ENCODE measurements at regions not wholly inside any gene's neighbourhood (a gene's known extent, or its start where the extent isn't known, plus 50 kb on each side); places are given as distances from the start of the nearest gene placed in this dataset.
"Not testable (repeated sequence)": the region's sequence is repeated elsewhere in the genome, so short reads cannot be mapped to it uniquely, and the experiment has no call there.

GRCh38 chr16:51535591-51535990, 384.5 kb upstream of the SALL1 start:
- Histone ChIP-seq H3K4me3 (ENCODE audit: extremely low read depth, insufficient read depth, low read length, poor library complexity, severe bottlenecking) (no peak overlapping the region), H3K4me1 (ENCODE audit: control insufficient read depth, insufficient read depth, low read length, poor library complexity, severe bottlenecking) (peaks cover 32% of the 10 kb centered on the region), H3K9me3 (ENCODE audit: control insufficient read depth, low read length) (no peaks in the 10 kb centered on the region), H3K27ac (ENCODE audit: low read depth, low read length, severe bottlenecking) (no peak overlapping the region), H3K36me3 (ENCODE audit: control insufficient read depth, insufficient read depth, low read length) (no peaks in the 10 kb centered on the region)
- 79 to 94% methylated on average over 4 to 9 of the region's 11 CpGs for WGBS, 2 experiments (ENCODE audit: insufficient coverage in 2 of 2)

DNA sequence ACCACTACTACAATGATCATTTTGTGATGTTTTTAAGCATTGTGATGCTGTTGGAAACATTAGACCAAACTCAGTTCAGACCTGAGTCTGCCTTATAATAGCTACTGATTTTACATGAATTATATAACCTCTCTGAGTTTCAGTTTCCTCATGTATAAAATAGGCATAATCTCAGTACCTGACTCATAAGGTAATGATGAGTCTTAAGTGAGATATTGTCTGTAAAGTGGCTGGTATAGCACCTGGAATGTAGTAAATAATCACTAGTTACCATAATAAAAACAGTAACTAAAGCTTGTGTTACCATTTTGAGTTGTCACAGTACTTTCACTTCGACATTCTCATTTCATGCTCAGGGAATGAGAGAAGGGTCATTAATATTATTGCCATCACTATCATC, 381.5 kb upstream of the SALL1 start:
- no peaks in the 10 kb centered on the region for H3K9me3 ChIP-seq (ENCODE audit: control insufficient read depth, low read length)
- peaks cover 10% of the 10 kb centered on the region for H3K4me1 ChIP-seq (ENCODE audit: control insufficient read depth, insufficient read depth, low read length, poor library complexity, severe bottlenecking)
- H3K4me3 ChIP-seq (ENCODE audit: extremely low read depth, insufficient read depth, low read length, poor library complexity, severe bottlenecking): no peak overlapping the region
- WGBS, 2 experiments (ENCODE audit: insufficient coverage in 2 of 2): no CpG with 5 or more reads among the region's 1 CpG
- H3K36me3 ChIP-seq (ENCODE audit: control insufficient read depth, insufficient read depth, low read length): no peaks in the 10 kb centered on the region
- no peak overlapping the region for H3K27ac ChIP-seq (ENCODE audit: low read depth, low read length, severe bottlenecking)

DNA sequence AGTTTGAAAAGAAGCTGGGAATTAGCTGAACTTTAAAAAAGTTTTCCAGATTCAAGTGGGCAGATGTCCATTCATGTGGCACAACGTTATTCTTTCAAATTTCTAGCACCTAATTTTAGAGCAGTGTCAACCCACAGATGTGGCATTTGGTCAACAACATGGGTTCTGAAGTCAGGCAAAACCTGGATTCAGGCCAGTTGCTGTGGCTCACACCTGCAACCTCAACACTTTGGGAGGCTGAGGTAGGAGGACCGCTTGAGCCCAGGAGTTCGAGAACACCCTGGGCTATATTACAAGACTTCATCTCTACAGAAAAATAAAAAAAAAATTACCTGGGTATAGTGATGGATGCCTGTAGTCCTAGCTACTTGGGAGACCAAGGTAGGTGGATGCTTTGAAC, 380.2 kb upstream of the SALL1 start:
- no peak overlapping the region for H3K4me3 ChIP-seq (ENCODE audit: extremely low read depth, insufficient read depth, low read length, poor library complexity, severe bottlenecking)
- H3K36me3 ChIP-seq (ENCODE audit: control insufficient read depth, insufficient read depth, low read length): no peaks in the 10 kb centered on the region
- WGBS, 2 experiments (ENCODE audit: insufficient coverage in 2 of 2): 86 to 89% methylated on average over 1 to 3 of the region's 3 CpGs
- H3K27ac ChIP-seq (ENCODE audit: low read depth, low read length, severe bottlenecking): no peak overlapping the region
- no peaks in the 10 kb centered on the region for H3K9me3 ChIP-seq (ENCODE audit: control insufficient read depth, low read length)
- peaks cover 7% of the 10 kb centered on the region for H3K4me1 ChIP-seq (ENCODE audit: control insufficient read depth, insufficient read depth, low read length, poor library complexity, severe bottlenecking)

DNA sequence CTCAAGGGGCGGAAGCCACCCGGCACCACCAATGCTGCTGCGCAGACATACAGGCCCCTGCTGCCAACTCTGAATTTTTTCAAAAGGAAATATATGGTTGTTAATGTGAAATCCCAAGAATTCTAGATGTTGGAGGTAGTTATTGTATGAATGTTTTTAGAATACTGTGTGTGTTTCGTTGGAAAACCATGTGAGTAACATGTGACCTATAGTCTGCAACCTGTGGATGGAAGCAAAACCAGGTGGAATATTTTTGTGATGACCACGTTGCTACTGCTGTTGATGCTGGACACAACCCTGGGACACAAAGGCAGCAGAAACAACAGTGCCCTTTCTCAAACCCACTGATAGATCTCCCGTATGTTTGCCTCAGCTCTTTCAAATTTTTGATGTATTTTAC, 376.3 kb upstream of the SALL1 start:
- Histone ChIP-seq H3K27ac (ENCODE audit: low read depth, low read length, severe bottlenecking) (no peak overlapping the region), H3K4me1 (ENCODE audit: control insufficient read depth, insufficient read depth, low read length, poor library complexity, severe bottlenecking) (no peaks in the 10 kb centered on the region), H3K9me3 (ENCODE audit: control insufficient read depth, low read length) (no peaks in the 10 kb centered on the region), H3K36me3 (ENCODE audit: control insufficient read depth, insufficient read depth, low read length) (no peaks in the 10 kb centered on the region), H3K4me3 (ENCODE audit: extremely low read depth, insufficient read depth, low read length, poor library complexity, severe bottlenecking) (no peak overlapping the region)
- WGBS, 2 experiments (ENCODE audit: insufficient coverage in 2 of 2): 95 to 99% methylated on average over 4 to 5 of the region's 6 CpGs

DNA sequence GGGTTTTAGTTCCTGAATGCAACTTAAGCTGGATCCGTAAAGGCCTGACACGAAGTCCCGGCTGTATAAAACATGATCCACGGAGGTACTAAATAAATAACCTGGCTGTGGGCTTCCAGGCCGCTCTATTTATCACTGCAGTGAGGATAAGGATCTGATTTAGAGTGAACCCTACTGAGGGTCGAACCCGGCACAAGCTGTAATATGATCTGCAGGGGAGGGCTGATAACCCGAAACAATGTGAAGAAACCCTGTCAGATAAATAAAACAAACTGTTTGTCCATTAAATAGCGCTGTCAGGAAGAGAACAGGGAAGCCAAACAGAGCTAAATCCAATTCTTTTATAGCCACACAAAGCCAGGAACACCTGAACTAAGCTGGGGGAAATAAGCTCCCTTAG, 375.6 kb upstream of the SALL1 start:
- Histone ChIP-seq H3K4me1 (ENCODE audit: control insufficient read depth, insufficient read depth, low read length, poor library complexity, severe bottlenecking) (no peaks in the 10 kb centered on the region), H3K4me3 (ENCODE audit: extremely low read depth, insufficient read depth, low read length, poor library complexity, severe bottlenecking) (no peak overlapping the region), H3K27ac (ENCODE audit: low read depth, low read length, severe bottlenecking) (no peak overlapping the region), H3K9me3 (ENCODE audit: control insufficient read depth, low read length) (no peaks in the 10 kb centered on the region), H3K36me3 (ENCODE audit: control insufficient read depth, insufficient read depth, low read length) (no peaks in the 10 kb centered on the region)
- 62 to 69% methylated on average over 8 of the region's 9 CpGs for WGBS, 2 experiments (ENCODE audit: insufficient coverage in 2 of 2)

DNA sequence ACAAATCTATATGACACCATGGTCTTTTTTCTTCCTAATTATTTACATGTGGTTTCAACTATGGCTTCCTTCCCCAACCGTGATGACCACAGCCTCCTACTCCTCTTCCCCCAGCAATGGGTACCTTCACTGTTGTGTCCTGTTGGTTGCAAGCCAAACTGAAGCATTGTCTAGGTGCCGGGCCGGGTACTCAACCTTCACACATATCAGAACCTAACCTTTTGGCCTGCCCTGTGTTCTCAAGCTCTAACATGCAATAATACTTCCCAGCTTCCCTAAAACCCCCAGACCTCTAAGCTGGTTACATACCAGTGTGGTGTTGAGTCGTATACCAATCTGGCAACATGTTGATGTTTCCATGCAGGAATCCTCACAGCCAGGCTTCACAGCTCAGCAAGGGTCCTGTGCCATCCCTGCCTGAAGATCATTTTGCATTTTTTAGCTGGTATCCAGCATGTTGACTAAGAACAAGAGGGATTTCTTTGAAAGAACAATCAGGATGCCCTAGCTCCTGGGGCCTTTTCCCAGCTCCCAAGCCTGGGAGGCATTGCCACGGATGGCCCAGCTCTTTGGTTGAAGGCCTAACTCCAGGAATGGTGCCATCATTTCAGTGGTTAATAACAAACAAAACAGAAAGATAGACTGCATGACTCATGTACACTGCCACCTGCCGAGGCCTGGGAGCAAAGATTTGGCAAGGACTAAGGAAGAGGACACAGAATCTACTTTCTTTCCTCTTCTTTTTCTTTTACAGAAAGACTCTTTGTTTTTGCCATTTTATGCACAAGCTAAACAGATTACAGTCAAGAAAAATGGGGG, 373.7 kb upstream of the SALL1 start:
- Histone ChIP-seq H3K4me1 (ENCODE audit: control insufficient read depth, insufficient read depth, low read length, poor library complexity, severe bottlenecking) (no peaks in the 10 kb centered on the region), H3K9me3 (ENCODE audit: control insufficient read depth, low read length) (no peaks in the 10 kb centered on the region), H3K27ac (ENCODE audit: low read depth, low read length, severe bottlenecking) (no peak overlapping the region), H3K36me3 (ENCODE audit: control insufficient read depth, insufficient read depth, low read length) (no peaks in the 10 kb centered on the region), H3K4me3 (ENCODE audit: extremely low read depth, insufficient read depth, low read length, poor library complexity, severe bottlenecking) (no peak overlapping the region)
- WGBS, 2 experiments (ENCODE audit: insufficient coverage in 2 of 2): 69 to 77% methylated on average over 5 to 6 of the region's 6 CpGs

DNA sequence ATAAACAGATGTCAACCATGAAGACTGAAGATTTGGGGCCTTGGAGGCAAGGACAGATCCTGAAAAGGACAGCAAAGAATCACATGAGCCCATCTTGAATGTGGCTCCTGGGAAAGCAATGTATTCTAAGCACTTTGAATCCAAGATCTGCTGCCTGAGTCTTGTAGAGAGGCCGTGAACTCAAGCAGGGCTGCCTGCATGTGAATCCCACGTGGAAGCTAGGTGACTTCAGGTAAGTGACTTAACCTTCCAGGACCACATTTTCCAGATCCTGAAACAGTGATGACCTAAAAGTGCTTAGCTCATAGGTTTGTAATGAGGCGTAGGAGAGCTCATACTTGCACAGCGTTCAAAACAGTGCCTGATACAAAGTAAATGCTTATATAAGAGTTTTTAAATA, 373.0 kb upstream of the SALL1 start:
- Histone ChIP-seq H3K4me3 (ENCODE audit: extremely low read depth, insufficient read depth, low read length, poor library complexity, severe bottlenecking) (no peak overlapping the region), H3K36me3 (ENCODE audit: control insufficient read depth, insufficient read depth, low read length) (no peaks in the 10 kb centered on the region), H3K9me3 (ENCODE audit: control insufficient read depth, low read length) (no peaks in the 10 kb centered on the region), H3K27ac (ENCODE audit: low read depth, low read length, severe bottlenecking) (no peak overlapping the region), H3K4me1 (ENCODE audit: control insufficient read depth, insufficient read depth, low read length, poor library complexity, severe bottlenecking) (no peaks in the 10 kb centered on the region)
- WGBS, 2 experiments (ENCODE audit: insufficient coverage in 2 of 2): 89 to 100% methylated on average over 2 of the region's 4 CpGs

GRCh38 chr16:51523400-51523799, 372.3 kb upstream of the SALL1 start:
- Histone ChIP-seq H3K4me3 (ENCODE audit: extremely low read depth, insufficient read depth, low read length, poor library complexity, severe bottlenecking) (no peak overlapping the region), H3K9me3 (ENCODE audit: control insufficient read depth, low read length) (no peaks in the 10 kb centered on the region), H3K36me3 (ENCODE audit: control insufficient read depth, insufficient read depth, low read length) (no peaks in the 10 kb centered on the region), H3K27ac (ENCODE audit: low read depth, low read length, severe bottlenecking) (no peak overlapping the region), H3K4me1 (ENCODE audit: control insufficient read depth, insufficient read depth, low read length, poor library complexity, severe bottlenecking) (no peaks in the 10 kb centered on the region)
- 79 to 80% methylated on average over 1 to 2 of the region's 3 CpGs for WGBS, 2 experiments (ENCODE audit: insufficient coverage in 2 of 2)

DNA sequence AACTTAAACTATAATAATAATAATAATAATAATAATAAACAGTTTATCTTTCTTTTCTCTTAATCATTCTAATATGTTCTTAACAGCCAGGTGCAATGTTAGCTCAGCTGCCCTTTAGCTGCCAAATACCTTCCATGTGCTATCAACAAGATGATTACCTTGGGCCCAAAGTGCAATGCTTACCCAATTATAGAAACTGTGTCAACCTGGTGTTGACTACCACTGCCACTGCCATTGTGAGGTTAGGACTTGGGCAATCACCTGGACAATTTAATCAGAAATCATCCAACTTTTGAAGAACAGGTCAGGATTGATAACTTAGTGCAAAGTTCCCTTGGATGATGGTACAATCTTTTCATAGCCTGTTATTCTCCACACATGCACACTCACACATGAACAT, 371.8 kb upstream of the SALL1 start:
- Histone ChIP-seq H3K27ac (ENCODE audit: low read depth, low read length, severe bottlenecking) (no peak overlapping the region), H3K4me3 (ENCODE audit: extremely low read depth, insufficient read depth, low read length, poor library complexity, severe bottlenecking) (no peak overlapping the region), H3K36me3 (ENCODE audit: control insufficient read depth, insufficient read depth, low read length) (no peaks in the 10 kb centered on the region), H3K4me1 (ENCODE audit: control insufficient read depth, insufficient read depth, low read length, poor library complexity, severe bottlenecking) (no peaks in the 10 kb centered on the region), H3K9me3 (ENCODE audit: control insufficient read depth, low read length) (no peaks in the 10 kb centered on the region)

GRCh38 chr16:51516960-51517359, 365.9 kb upstream of the SALL1 start:
- WGBS, 2 experiments (ENCODE audit: insufficient coverage in 2 of 2): 83 to 93% methylated on average over 3 of the region's 4 CpGs
- H3K27ac ChIP-seq (ENCODE audit: low read depth, low read length, severe bottlenecking); H3K4me3 ChIP-seq (ENCODE audit: extremely low read depth, insufficient read depth, low read length, poor library complexity, severe bottlenecking): not testable (repeated sequence)

GRCh38 chr16:51510416-51510815, 359.3 kb upstream of the SALL1 start:
- 100% methylated on average over 1 to 2 of the region's 2 CpGs for WGBS, 2 experiments (ENCODE audit: insufficient coverage in 2 of 2)
- no peak overlapping the region for H3K4me3 ChIP-seq (ENCODE audit: extremely low read depth, insufficient read depth, low read length, poor library complexity, severe bottlenecking)
- no peaks in the 10 kb centered on the region for H3K36me3 ChIP-seq (ENCODE audit: control insufficient read depth, insufficient read depth, low read length)
- H3K27ac ChIP-seq (ENCODE audit: low read depth, low read length, severe bottlenecking): no peak overlapping the region
- H3K9me3 ChIP-seq (ENCODE audit: control insufficient read depth, low read length): peaks cover 4% of the 10 kb centered on the region
- no peaks in the 10 kb centered on the region for H3K4me1 ChIP-seq (ENCODE audit: control insufficient read depth, insufficient read depth, low read length, poor library complexity, severe bottlenecking)

More at GRCh38 chr16:51516960-51517359, 365.9 kb upstream of the SALL1 start:
- not testable (repeated sequence) for H3K4me1 ChIP-seq (ENCODE audit: control insufficient read depth, insufficient read depth, low read length, poor library complexity, severe bottlenecking); H3K9me3 ChIP-seq (ENCODE audit: control insufficient read depth, low read length); H3K36me3 ChIP-seq (ENCODE audit: control insufficient read depth, insufficient read depth, low read length)

Data from mesodermal cell (in vitro differentiated cells).